ENCODE measurements at regions not wholly inside any gene's neighbourhood (a gene's known extent, or its start where the extent isn't known, plus 50 kb on each side); places are given as distances from the start of the nearest gene placed in this dataset.

DNA sequence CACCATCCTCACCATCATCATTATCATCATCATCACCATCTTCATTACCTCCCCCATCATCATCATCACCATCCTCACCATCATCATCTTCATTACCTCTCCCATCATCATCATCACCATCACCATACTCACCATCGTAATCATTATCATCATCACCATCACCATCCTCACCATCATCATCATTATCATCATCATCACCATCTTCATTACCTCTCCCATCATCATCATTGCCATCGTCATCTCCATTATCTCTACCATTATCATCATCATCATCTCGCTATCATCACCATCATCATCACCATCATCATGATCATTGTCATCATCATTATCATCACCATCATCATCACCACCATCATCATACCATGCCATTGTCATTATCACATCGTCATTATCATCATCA is 362.9 kb downstream of the DHRSX start (continued):
- TF ChIP-seq, protein P1, sequence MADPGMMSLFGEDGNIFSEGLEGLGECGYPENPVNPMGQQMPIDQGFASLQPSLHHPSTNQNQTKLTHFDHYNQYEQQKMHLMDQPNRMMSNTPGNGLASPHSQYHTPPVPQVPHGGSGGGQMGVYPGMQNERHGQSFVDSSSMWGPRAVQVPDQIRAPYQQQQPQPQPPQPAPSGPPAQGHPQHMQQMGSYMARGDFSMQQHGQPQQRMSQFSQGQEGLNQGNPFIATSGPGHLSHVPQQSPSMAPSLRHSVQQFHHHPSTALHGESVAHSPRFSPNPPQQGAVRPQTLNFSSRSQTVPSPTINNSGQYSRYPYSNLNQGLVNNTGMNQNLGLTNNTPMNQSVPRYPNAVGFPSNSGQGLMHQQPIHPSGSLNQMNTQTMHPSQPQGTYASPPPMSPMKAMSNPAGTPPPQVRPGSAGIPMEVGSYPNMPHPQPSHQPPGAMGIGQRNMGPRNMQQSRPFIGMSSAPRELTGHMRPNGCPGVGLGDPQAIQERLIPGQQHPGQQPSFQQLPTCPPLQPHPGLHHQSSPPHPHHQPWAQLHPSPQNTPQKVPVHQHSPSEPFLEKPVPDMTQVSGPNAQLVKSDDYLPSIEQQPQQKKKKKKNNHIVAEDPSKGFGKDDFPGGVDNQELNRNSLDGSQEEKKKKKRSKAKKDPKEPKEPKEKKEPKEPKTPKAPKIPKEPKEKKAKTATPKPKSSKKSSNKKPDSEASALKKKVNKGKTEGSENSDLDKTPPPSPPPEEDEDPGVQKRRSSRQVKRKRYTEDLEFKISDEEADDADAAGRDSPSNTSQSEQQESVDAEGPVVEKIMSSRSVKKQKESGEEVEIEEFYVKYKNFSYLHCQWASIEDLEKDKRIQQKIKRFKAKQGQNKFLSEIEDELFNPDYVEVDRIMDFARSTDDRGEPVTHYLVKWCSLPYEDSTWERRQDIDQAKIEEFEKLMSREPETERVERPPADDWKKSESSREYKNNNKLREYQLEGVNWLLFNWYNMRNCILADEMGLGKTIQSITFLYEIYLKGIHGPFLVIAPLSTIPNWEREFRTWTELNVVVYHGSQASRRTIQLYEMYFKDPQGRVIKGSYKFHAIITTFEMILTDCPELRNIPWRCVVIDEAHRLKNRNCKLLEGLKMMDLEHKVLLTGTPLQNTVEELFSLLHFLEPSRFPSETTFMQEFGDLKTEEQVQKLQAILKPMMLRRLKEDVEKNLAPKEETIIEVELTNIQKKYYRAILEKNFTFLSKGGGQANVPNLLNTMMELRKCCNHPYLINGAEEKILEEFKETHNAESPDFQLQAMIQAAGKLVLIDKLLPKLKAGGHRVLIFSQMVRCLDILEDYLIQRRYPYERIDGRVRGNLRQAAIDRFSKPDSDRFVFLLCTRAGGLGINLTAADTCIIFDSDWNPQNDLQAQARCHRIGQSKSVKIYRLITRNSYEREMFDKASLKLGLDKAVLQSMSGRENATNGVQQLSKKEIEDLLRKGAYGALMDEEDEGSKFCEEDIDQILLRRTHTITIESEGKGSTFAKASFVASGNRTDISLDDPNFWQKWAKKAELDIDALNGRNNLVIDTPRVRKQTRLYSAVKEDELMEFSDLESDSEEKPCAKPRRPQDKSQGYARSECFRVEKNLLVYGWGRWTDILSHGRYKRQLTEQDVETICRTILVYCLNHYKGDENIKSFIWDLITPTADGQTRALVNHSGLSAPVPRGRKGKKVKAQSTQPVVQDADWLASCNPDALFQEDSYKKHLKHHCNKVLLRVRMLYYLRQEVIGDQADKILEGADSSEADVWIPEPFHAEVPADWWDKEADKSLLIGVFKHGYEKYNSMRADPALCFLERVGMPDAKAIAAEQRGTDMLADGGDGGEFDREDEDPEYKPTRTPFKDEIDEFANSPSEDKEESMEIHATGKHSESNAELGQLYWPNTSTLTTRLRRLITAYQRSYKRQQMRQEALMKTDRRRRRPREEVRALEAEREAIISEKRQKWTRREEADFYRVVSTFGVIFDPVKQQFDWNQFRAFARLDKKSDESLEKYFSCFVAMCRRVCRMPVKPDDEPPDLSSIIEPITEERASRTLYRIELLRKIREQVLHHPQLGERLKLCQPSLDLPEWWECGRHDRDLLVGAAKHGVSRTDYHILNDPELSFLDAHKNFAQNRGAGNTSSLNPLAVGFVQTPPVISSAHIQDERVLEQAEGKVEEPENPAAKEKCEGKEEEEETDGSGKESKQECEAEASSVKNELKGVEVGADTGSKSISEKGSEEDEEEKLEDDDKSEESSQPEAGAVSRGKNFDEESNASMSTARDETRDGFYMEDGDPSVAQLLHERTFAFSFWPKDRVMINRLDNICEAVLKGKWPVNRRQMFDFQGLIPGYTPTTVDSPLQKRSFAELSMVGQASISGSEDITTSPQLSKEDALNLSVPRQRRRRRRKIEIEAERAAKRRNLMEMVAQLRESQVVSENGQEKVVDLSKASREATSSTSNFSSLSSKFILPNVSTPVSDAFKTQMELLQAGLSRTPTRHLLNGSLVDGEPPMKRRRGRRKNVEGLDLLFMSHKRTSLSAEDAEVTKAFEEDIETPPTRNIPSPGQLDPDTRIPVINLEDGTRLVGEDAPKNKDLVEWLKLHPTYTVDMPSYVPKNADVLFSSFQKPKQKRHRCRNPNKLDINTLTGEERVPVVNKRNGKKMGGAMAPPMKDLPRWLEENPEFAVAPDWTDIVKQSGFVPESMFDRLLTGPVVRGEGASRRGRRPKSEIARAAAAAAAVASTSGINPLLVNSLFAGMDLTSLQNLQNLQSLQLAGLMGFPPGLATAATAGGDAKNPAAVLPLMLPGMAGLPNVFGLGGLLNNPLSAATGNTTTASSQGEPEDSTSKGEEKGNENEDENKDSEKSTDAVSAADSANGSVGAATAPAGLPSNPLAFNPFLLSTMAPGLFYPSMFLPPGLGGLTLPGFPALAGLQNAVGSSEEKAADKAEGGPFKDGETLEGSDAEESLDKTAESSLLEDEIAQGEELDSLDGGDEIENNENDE (IDR thresholded peaks at IDR 0.05; ENCODE audit: insufficient replicate concordance, low read length) = no peak
- TF ChIP-seq CHD1 (IDR thresholded peaks at IDR 0.05; ENCODE audit: low read depth, low read length) (no peak), SIN3A (conservative IDR thresholded peaks at IDR 0.05 in 1 of 2, IDR thresholded peaks at IDR 0.05 in 1 of 2; ENCODE audit: low read depth in 1 of 2, low read length in 2 of 2) (no peak), SIX5 (IDR thresholded peaks at IDR 0.05; ENCODE audit: low read depth, low read length) (no peak), PHF8 (conservative IDR thresholded peaks at IDR 0.05; ENCODE audit: low read depth, low read length) (no peak), SP4 (IDR thresholded peaks at IDR 0.05; ENCODE audit: low read length) (no peak), RNF2 (IDR thresholded peaks at IDR 0.05; ENCODE audit: borderline replicate concordance, low read depth, low read length, missing control alignments, poor library complexity, severe bottlenecking) (no peak)
- TF ChIP-seq, protein P2, sequence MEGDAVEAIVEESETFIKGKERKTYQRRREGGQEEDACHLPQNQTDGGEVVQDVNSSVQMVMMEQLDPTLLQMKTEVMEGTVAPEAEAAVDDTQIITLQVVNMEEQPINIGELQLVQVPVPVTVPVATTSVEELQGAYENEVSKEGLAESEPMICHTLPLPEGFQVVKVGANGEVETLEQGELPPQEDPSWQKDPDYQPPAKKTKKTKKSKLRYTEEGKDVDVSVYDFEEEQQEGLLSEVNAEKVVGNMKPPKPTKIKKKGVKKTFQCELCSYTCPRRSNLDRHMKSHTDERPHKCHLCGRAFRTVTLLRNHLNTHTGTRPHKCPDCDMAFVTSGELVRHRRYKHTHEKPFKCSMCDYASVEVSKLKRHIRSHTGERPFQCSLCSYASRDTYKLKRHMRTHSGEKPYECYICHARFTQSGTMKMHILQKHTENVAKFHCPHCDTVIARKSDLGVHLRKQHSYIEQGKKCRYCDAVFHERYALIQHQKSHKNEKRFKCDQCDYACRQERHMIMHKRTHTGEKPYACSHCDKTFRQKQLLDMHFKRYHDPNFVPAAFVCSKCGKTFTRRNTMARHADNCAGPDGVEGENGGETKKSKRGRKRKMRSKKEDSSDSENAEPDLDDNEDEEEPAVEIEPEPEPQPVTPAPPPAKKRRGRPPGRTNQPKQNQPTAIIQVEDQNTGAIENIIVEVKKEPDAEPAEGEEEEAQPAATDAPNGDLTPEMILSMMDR (IDR thresholded peaks at IDR 0.05; ENCODE audit: control extremely low read depth in 1 of 3, insufficient read depth in 1 of 3, low read depth in 1 of 3, low read length in 3 of 3) = no peak
- TF ChIP-seq, protein P3, sequence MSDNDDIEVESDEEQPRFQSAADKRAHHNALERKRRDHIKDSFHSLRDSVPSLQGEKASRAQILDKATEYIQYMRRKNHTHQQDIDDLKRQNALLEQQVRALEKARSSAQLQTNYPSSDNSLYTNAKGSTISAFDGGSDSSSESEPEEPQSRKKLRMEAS (IDR thresholded peaks at IDR 0.05) = no peak
